Endometrium (tissue), 2 donors: ENCODE measurements at regions not wholly inside any gene's neighbourhood (a gene's known extent, or its start where the extent isn't known, plus 50 kb on each side); places are given as distances from the start of the nearest gene placed in this dataset.
"Not testable (repeated sequence)": the region's sequence is repeated elsewhere in the genome, so short reads cannot be mapped to it uniquely, and the experiment has no call there.

ENCODE experiments used
- FAIRE-seq: peaks from 2 replicates; lab custom pipeline; 2012; peaks lifted over from hg19 to GRCh38; lab: Jason Lieb, UNC
- donor health status: control.
- donor health status: control.

DNA sequence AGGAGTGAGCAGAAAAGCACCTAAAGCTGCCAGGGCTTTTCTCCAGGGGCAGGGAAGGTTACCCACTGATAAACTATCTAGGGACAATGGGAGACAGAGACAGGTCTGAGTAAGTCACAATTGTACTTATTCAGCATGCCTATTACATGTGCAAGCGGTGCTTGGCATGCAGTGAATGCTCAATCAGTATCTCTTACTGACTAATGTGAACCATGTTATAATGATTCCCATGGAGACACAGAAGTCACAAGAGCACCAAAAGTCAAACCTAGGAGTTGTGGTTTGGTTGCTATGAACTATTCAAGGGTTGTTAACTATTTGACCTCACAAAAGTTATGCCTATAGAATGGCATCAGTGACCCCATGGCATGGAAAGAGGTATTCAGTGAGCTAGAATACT is 50.0 kb upstream of the RASGRP1 start:
- no peak for FAIRE-seq

DNA sequence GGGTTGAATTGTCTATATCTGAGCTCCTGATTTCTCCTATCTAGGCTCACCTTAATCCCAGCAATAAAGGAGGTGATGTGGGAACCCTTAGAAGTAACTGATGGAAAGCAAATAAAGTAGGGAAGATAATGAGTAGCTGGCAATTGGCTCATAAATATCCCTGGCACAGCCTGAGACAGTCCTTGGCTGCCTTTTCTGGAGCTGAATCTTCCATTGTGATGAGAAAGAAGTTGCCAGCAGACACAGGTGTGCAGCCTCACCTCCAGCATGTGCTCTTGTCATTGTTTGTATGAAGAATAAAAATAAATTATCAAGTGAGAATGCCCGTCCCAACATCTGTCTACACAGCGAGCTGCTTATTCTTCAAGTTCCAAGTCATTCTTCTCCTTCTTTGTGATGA is 53.2 kb upstream of the RASGRP1 start:
- FAIRE-seq, result no peak

DNA sequence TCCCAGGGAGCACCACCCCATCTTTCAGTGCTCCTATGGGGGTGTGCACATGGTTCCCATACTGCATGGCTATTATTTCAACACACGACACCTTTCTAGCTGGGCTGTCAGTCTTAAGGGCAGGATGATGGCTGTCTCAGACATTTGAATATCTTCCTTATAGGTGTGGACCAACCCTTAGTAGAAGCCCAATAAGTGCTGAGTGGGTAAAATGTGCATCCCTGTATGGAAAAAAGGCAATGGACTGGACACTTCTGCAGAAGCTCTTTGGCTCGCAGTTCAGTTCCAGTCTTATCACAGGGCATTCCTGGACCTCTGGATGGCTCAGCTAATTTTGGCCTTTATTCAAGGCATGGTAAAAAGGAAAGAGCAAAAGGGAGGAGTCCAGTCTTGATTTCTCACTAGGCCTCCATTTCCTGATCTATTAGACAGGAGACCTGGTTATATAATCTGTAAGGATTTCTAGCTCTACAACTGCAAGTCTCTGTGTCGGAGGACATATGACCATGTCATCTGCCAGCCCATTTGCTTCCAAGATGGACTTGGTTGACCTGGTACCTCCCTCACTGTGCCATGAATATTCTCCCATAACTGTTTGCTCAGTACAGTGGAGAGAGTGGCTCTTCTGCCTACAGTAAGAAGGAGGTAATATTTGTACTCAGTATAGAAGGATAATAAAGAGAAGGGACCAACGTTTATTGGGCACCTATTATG is 53.8 kb upstream of the RASGRP1 start:
- no peak for FAIRE-seq

DNA sequence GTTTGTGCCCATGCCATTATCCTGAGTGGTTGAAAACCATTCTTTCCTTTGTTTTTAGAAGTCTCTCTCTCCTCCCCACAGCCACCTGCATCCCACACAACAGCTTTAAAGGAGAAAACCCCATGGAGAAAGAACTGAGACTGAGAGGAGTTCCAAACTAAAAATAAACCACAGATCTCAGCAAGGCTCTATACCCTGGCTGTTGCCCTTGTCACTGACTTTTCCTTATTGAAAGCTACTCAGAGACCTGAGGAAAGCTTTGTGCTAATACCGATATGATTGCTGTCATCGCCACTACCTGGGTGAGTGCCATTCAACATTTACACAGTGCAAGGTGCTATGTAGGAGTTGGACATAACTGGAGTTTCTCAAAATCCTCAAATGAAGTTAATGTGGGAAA is 55.5 kb upstream of the RASGRP1 start:
- no peak for FAIRE-seq

DNA sequence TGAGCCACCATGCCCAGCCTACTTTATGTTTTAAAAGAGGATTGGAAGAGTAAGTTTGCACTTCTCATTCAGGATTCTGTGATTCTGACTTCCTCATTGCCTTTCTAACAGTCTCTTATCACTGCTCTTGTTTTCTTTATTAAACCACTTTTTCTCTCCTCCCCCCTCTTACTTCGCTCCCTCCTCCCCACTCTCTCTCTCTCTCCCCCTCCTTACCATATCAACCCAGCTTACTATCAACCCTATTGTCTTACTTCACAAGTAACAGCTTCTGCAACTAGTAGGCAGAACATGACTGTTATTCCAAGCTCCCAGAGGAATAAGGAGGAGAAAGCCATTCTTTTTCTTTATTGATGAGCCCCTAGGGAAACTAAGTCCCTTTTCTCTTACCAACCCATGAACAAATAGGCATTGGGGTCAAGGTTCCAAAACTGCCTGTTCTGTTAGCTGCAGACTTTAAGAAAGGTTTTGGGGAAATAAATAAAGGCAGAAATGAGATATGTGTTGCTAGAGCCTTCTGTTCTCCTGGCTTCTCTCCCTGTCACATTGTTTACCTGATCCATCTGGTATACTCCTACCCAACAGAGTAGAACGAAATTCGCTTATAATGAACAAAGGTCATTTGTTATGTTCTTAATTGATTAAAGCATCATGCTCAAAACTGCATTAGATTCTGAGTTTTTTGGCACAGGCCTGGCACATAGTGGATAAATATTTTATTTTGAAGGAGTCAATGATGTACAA is 56.4 kb upstream of the RASGRP1 start:
- FAIRE-seq, result no peak

DNA sequence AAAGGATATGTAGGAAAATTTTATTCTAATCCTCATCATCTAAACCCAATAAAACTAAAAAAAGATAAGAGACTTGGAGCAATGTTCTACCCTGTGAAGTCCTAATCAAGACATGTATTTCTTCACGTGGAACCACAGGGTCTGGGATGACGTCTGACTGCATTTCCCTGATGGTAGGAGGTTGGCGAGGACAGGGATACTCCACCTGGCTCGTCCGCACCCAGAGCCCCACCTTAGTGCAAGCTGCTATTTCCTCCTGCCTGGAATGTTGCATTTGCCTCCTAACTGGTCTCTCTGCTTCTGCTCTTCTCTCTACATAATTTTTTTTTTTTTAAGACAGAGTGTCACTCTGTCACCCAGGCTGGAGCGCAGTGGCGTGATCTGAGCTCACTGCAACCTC is 57.7 kb upstream of the RASGRP1 start:
- no peak for FAIRE-seq

DNA sequence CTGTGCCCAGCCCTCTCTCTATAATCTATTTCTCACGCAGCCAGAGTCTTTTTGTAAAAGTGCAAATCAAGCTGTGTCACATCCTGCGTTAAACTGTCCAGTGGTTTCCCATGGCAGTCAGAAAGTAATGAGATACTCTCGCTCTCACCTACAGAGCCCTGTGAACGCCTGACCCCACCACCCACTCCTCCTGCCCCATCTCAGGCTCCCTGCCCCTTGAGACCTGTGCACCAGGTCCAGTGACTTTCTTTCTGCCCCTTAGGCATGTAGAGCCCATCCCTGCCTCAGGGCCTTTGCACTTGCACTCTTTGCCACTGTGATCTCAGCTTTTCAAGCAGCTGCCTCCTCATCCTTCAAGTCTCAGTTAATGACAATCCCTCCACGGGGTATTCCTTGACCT is 58.3 kb upstream of the RASGRP1 start:
- no peak for FAIRE-seq

DNA sequence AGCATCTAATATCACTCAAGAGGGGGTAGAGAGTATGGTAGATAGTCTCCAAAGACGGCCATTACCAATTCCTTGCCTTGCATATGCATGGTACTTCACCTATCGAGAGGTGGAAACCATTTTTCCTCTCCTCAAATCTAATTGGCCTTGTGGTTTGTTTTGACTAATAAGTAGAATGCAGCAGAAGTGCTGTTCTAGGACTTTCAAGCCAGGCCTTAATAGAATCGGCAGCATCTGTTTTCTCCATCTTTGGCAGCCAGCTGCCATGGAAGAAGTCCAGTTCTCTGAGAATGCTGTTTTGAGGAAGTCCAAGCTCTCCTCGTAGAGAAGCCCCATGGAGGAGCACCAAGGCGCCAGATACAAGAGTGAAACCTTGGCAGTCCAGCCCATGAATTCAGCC is 59.1 kb upstream of the RASGRP1 start:
- FAIRE-seq, result no peak

DNA sequence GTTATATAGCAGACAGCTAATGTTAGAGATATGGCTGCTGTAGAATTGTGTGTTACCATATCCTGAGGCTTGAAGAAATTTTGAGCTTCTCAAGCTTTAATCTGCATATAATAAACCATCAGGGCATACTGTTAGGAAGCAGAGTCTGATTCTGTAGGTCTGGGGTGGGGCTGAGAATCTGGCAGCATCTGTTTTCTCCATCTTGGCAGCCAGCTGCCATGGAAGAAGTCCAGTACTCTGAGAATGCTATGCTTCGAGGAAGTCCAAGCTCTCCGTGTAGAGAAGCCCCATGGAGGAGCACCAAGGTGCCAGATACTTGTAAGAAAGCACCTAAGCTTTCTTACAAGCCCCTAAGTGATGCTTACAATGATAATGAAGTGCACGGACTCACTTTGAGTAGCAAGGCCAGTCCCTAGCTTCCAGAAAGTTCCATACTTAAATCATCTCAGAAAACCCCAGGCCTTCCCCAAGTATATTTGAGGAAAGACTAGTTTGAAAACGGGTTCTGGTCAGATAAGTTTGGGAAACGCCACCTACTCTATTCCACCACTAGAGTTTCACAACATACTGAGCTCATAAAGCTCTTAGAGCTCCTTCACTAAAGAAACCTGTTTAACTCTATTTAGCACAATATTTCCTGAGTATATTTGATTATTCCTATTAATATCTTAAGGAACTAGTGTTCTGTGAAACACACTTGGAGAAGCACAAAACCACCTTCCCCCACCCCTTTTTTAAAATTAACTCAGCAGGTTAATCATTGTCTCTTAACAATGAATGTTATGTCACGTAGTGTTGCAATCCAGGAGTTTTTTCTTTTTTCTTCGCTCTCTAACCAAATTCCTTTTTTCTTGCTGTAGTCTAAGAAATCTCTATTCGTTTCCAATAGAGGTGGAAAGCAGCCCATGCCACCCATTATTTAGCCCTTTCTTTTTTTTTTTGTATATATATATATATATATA is 59.9 kb upstream of the RASGRP1 start:
- FAIRE-seq, result no peak

DNA sequence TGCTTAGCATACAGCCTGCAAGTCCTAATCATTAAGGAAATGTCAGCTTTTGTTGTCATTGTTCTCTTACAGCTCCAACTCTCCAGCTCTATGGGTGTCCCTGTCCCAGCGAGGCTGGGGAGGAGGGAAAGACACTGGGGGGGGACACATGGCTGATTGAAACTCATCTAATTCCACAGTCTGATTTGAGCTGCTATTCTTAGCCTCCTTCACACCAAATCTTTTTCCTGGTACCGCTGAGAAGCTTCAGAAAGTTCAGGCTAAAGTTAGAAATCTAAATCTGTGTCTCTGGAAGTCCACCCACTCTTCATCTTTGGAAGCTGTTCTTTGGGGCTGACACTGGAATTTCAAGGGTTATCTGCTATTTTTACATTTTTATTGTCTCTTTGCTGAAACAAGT is 61.3 kb upstream of the RASGRP1 start:
- no peak for FAIRE-seq

DNA sequence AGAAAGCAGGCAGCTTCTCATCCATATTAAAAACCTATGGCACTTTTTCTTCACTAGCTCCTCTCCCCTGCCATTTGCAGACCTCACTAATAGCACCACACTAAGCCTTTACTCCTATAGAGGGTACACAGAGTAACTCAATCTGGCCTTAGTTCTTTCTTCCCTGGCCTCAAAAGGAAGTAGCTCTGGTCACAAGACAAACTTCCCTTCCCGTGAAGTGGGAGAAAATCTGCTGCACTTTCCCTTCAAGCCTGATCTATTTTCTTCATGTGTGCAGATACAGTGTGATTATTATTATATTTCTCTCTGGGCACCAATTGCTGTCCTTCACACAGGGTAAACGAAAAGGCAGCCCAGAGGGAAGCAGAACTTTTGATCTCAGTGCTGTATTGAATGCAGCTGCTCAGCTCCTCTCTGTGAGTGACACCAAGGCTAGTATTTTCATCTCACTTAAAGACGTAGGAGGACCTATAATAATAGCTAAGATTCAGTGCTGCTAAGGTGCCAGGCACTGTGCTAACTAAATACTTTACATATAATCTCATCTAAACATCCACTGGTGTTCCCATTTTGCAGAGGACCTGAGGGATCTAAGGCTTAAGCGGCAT is 61.9 kb upstream of the RASGRP1 start:
- no peak for FAIRE-seq

DNA sequence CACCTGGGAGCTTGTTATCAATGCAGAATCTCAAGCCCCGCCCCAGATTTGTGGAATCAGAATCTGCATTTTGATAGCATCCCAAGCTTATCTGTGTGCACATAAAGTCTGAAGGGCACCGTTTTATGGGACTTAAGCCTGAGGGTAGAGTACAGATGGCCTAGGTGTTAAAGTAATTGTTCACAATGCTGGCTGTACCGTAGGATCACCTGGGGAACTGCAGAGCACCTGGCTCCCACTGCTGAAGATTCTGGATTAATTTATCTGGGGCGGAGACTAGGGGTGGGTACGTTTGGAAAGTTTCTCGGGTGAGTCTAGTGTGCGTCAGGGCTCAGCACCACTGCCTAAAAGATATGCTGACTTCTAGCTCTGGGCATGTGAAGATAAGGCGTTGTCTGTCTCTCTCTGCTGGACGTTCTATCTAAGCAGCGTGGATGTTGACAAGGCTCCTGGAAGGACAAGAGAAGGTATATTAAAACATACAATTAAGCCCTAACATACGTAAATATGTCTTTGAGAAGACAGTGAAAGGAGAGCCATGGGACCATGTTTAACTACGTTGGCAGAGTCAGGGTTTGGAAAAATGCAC is 63.2 kb upstream of the RASGRP1 start:
- FAIRE-seq, result no peak

DNA sequence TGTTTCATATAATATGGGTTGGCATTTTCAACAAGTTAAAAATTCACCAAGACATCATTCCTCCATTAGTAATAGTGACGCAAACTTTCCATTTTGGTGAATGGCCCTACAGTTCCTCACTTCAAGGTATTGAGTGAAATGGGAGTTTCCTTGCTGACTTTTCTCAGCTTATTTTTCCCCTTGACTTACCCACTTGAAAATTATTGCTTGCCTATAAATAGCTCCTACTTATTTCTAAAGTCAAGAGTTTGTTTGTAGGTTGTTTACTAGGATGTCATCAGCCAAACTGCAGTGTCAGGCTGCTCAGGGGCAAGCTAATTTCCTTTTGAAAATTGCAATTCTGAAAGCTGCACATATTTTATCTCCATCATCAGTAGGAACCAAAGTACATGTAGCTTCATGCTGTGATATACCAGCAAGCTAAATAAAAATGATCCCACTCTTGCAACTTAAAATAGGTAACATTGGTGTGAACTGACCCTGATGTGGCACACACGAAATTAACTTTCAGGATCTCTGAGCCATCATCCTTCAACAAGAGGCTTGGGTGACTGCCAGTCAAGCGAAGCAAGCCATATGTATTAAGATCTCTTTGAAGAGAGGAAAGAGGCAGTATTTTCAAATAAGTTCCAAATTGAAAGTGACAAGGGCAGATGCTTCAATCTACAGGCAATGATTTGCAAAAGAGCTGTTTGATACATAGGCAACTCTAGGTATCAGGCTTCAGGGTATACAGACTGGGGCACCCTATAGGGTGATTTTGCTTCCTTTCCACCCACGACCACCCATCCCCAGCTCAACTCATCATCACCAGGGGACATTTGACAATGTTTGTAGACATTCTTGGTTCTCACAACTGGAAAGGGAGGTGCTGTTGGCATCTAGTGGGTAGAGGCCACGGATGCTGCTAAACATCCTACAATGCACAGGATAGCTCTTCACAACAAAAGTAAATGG is 66.8 kb upstream of the RASGRP1 start:
- FAIRE-seq, result no peak

DNA sequence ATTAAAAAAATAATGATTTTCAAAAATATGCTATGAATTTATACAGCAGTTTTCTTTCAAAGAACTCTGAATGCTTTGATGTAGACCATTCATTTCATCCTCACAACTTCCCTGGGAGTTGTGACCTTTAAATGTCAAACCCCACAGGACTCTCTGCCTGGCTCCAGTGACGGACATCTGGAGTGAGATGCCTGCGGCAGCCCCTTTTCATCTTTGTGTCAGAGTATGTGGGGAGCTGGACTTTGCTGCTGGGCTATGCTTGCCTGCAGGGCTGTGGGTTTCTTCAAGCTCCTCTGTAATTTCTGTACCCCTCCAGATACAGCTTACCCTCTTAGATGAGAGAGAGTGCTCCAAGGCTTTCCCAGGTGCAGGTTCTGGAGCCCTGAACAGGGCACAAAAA is 70.6 kb upstream of the RASGRP1 start:
- no peak for FAIRE-seq

DNA sequence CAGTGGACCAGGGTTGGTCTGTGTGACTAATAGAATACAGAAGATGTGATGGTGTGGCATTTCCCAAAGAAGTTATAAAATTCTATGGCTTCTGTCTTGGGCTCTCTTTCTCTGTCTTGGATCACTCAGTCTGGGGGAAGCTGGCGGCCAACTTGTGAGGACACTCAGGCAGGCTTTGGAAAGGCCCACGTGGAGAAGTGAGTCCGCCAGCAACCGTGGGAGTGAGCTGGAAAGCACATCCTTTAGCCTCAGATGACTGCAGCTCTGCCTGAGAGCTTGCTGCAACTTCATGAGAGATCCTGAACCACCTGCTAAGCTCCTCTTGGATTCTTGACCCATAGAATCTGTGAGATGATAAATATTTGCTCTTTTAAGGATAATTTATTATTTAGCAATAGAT is 72.0 kb upstream of the RASGRP1 start:
- no peak for FAIRE-seq

DNA sequence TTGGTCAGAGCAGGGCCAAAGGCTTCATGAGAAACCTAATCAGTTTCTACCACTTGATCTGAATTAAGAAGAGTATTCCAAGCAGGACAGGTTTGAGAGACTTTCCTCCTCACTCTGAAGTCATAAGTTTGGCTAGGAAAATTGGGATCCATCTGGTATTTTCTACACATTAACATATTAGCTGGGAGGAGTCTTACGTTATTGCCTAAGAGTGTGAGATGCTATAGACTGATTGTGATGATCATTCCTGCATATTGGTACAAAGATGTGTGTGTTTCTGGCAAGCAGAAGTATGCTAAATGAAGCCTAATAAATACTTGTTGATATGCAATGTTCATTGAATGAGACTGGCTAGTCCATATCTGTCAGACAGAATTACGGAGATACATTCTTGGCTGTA is 73.5 kb upstream of the RASGRP1 start:
- FAIRE-seq, result no peak

DNA sequence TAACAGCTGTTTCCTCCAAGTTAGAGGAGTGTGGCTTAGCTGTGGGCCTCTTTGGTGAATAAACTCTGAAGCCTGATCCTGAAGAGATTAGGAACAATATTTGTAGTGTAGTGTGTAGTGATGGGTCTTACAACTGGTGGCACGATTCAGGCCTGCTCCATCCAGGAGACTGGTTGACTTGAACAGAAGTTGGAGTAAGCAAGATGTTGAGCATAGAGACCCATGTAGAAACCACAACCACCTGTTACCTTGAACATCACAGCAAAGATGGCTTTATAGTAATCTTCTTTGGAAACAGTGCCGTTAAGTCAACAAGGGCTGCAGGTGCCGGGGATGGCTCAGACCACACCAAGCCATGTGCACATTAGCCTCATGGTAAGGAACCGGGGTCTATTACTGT is 74.2 kb upstream of the RASGRP1 start:
- FAIRE-seq, result no peak

DNA sequence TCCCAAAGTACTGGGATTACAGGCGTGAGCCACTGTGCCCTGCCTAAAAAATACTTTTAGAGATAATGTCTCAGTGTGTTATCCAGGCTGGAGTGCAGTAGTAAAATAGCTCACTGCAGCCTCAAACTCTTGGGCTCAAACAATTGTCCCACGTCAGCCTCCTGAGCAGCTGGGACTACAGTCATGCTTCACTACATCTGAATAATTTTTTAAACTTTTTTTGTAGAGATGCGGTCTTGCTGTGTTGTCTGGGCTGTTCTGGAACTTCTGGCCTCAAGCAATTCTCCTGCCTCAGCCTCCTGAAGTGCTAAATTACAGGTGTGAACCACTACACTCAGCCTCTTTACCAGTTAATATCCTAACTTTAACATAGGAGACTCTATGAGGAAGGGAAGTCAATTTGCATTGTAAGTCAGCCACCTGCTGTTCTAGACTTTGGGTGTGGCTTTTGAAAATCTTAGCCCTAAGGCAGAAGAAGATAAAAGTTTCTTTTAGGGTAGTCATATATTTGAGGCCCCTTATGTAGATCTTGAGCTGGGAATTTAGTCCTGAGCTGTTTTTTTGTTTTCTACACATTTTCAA is 78.2 kb upstream of the RASGRP1 start:
- FAIRE-seq, result no peak

DNA sequence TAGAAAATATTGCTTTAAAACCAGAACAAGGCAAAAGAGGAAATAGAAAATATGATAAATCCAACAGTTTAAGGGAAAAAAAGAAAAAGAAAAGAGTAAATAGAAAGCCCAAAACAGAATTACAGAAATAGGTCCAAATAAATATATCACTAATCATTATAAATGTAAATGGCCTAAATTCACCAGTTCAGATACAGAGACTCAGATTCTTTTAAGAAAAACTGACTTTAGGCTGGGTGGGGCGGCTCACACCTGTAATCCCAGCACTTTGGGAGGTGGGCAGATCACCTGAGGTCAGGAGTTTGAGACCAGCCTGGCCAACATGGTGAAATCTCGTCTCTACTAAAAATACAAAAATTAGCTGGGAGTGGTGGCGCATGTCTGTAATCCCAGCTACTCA is 79.7 kb upstream of the RASGRP1 start:
- FAIRE-seq, result not testable (repeated sequence)

DNA sequence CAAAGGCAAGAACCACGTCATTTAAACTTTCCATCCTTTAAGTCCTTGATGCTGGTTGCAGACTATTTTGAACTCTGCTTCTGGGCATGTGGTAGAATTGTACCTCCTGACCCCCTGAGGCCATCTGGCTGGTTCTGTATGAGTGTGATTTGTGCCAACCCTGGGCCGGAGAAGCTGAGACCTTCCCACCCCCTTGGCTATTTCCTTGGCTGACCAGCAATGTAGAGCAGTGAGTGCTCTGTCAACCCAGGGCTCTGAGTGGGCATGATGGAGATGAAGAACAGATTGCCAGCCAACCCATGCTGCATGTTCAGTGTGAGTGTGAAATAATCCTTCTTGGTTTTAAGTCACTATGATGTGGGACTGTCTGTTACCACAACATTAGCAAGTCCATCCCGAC is 82.1 kb upstream of the RASGRP1 start:
- FAIRE-seq, result no peak

DNA sequence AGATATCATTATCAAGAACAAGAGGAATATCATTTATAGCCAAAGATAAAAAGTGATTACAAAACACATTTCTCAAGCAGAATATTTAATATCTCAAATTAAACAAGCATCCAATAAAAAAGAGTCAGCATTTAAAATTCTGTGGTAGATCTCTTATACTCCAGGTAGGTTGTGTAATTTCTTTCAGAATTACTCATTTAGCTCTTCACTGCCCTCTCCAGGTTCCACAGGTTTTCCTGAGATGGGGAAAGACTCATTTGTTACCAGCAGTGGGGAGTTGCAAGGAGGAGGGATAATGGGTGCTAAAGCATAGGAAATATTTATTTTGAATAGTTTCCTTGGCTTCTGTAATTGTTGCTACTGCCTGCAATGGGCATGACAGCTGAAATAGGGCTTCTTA is 83.1 kb upstream of the RASGRP1 start:
- FAIRE-seq, result no peak
